ENCODE measurements at regions not wholly inside any gene's neighbourhood (a gene's known extent, or its start where the extent isn't known, plus 50 kb on each side); places are given as distances from the start of the nearest gene placed in this dataset.

DNA sequence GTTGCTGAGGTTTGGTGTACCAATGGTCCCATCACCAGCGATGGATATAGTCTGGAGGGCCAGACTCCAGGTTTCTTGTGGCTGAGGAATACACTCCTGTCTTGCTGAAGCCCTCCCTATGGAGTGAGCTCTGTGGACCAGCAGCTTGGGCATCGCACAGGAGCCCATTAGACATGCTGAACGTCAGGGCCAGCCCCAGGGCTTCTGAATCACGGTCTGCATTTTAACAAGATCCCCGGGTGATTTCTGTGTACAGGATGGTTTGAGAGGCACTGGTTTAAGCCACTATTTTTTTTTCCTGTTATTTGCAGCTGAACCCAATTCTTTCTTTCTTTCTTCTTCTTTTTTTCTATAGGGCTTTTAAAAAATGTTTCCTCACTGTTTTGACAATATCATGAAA is 69.5 kb upstream of the XCR1 start:
- TF ChIP-seq CTCF (IDR thresholded peaks at IDR 0.05; ENCODE audit: insufficient read depth, missing control alignments): no peak
- FAIRE-seq: no peak
- DNase-seq (ENCODE audit: insufficient read length, low spot score): no peak

DNA sequence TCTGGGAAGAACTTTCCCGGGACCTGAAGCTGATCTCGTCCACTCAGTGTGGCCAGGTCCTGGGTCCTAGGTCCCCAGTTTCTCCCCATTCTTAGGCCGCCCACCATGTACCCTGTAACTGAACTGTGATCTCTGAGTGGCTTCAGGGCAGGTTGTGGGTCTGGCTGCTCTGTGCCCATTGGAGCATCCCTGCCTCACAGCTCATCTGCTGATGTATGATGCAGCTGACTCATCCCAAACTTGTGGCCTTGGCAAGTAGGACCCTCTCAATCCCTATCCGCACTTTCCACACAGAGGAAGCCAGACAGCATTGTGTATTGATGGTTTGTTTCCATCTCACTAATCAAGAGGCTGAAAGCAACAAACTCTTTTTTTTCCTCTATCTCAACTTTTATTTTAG is 69.1 kb upstream of the XCR1 start:
- FAIRE-seq: no peak
- DNase-seq (ENCODE audit: insufficient read length, low spot score): no peak
- TF ChIP-seq CTCF (IDR thresholded peaks at IDR 0.05; ENCODE audit: insufficient read depth, missing control alignments): no peak

GRCh38 chr3:46095307-46095706 is 68.0 kb upstream of the XCR1 start:
- TF ChIP-seq CTCF (IDR thresholded peaks at IDR 0.05; ENCODE audit: insufficient read depth, missing control alignments): no peak
- DNase-seq (ENCODE audit: insufficient read length, low spot score) (no peak), FAIRE-seq (no peak)

DNA sequence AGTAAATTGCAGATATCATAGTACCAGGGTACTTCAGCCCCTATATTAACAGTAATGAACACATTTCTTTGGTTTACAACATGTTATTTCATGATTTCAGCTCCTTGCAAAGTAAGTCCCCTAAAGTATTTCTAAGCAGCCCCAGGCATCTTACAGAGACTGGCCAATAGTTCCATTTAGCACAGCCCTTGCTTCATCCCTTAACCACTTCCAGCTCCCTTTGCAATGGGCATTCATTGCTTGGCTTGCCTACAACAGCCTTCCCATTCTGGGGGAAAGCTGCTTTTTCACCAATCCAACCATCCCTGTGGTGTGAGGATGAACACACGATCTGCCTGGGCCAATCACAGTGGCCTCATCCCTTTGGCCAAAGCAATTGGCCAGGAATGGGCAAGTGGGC is 67.2 kb upstream of the XCR1 start:
- no peak for FAIRE-seq
- no peak for DNase-seq (ENCODE audit: insufficient read length, low spot score)
- no peak for TF ChIP-seq CTCF (IDR thresholded peaks at IDR 0.05; ENCODE audit: insufficient read depth, missing control alignments)

DNA sequence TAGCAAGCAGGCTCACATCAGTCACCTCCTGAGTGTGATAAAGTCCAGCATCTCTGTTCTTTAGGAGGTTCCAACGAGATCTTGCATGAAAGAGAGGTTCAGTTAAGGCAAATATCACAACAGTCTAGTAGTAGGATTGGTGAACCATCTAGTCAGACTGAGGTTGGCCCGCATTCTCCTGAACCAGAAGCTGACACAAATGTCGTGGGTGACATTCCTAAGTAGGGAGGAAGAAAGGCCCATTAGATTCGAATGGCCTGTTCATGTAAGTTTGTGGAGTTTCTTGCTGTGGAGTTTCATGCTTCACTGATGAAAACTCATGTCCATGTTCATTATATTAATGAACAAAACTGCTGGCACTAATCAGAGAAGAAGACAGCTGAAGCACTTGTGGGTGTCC is 66.7 kb upstream of the XCR1 start:
- DNase-seq (ENCODE audit: insufficient read length, low spot score) (no peak), FAIRE-seq (no peak)
- no peak for TF ChIP-seq CTCF (IDR thresholded peaks at IDR 0.05; ENCODE audit: insufficient read depth, missing control alignments)

DNA sequence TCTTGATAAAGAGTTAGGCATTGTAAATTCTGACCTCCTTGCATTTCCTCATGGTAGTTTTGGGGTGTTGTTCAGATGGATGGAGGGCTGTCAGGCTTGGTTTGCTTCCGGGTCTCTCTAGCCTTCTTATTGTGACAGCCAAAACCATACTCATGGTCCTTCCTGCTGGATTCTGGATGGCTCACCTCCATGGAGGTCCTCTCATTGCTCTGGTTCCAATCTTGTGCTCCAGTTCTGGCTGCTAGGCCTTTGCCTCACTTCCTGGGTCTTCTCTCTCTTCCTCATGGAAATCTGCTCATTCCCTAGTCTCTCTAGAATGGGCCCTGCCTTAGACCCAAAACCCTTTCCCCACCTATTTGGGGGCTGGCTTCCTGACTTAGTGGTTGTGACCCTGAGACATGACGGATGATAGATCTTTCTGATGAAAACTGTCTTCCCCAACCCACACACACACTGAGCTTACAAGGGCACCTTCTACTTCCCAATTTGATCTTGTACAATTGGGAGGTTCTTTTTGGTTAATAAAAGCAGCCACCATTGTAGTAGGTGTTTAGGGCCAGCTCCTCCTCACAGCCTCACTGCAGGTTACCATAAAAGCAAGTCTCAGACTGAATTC is 66.2 kb upstream of the XCR1 start:
- no peak for FAIRE-seq
- TF ChIP-seq CTCF (IDR thresholded peaks at IDR 0.05; ENCODE audit: insufficient read depth, missing control alignments): no peak
- DNase-seq (ENCODE audit: insufficient read length, low spot score): no peak

DNA sequence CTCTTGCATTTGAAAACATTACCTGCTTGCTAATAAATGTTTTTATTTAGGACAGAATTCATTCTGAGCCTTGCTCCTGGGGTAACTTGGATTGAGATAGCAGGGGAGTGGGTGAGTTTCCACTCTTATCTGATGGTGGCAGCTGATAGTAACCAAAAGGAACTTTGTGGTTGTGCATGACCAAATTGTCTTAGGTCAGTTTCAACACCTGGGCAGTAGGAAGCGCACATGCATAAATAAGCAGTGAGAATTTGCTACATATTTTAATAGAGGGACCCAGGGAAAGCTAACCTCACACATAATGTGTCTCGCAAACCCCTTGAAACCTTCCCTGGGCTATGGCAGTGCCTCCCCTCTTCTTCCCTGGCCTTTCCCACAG is 65.4 kb upstream of the XCR1 start:
- TF ChIP-seq CTCF (IDR thresholded peaks at IDR 0.05; ENCODE audit: insufficient read depth, missing control alignments): no peak
- FAIRE-seq: no peak
- no peak for DNase-seq (ENCODE audit: insufficient read length, low spot score)
